Progenitor cell of endocrine pancreas (in vitro differentiated cells): ENCODE measurements at regions not wholly inside any gene's neighbourhood (a gene's known extent, or its start where the extent isn't known, plus 50 kb on each side); places are given as distances from the start of the nearest gene placed in this dataset.

Experiments
- DNase-seq: peaks from one replicate; pipeline ENCODE4 v3.0.0; 2021; ENCODE audit warnings: low spot score; ENCODE audit not compliant: unreplicated experiment
- H3K27ac Mint-ChIP-seq: 2 replicates; pipeline ENCODE4 v1.8.0; 2021; ENCODE audit warnings: mild to moderate bottlenecking, moderate library complexity, mixed read lengths
- H3K27me3 Mint-ChIP-seq: 2 replicates; pipeline ENCODE4 v1.8.0; 2021; ENCODE audit warnings: mixed read lengths
- H3K36me3 Mint-ChIP-seq: 2 replicates; pipeline ENCODE4 v1.8.0; 2022; ENCODE audit warnings: mixed read lengths; ENCODE audit not compliant: insufficient read depth
- H3K4me1 Mint-ChIP-seq: 2 replicates; pipeline ENCODE4 v1.8.0; 2021; ENCODE audit warnings: low read depth, mixed read lengths
- H3K4me3 Mint-ChIP-seq: 2 replicates; pipeline ENCODE4 v1.8.0; 2021; ENCODE audit warnings: low read depth, mild to moderate bottlenecking, moderate library complexity, mixed read lengths
- H3K9me3 Mint-ChIP-seq: 2 replicates; pipeline ENCODE4 v1.8.0; 2021; ENCODE audit warnings: low read depth, mixed read lengths
- TF ChIP-seq, protein P1 (sequence below): fragments of 200-600 bp; sonication (generic); IDR thresholded peaks from one replicate; pipeline ENCODE4 v1.5.0; 2021; ENCODE audit warnings: antibody characterized with exemption, mild to moderate bottlenecking; ENCODE audit not compliant: unreplicated experiment

DNA sequence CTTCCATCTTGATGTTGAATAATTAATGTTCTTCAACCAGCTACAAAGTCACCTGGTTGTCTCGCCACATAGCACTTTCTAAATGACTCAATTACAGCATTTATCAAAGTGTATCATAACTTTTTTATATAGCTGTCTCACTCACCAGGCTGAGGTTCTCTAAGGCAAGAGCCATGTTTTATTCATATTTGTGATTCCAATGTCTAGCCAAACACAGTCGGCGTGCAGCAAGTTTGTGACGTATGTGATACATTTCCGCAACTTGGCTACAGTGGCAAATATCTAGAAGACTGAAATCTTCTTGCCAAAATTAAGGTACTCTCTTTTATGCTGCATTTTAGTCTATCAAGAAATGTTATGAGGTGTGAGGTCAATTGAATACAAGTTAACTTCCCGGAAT, 94.2 kb upstream of the WASF3 start:
- no peak overlapping the region for H3K27ac Mint-ChIP-seq
- H3K4me1 Mint-ChIP-seq: no peaks in the 10 kb centered on the region
- H3K36me3 Mint-ChIP-seq: no peaks in the 10 kb centered on the region
- no peak overlapping the region for H3K4me3 Mint-ChIP-seq
- peaks cover 22% of the 10 kb centered on the region for H3K27me3 Mint-ChIP-seq
- DNase-seq: no peak
- TF ChIP-seq, protein P1, sequence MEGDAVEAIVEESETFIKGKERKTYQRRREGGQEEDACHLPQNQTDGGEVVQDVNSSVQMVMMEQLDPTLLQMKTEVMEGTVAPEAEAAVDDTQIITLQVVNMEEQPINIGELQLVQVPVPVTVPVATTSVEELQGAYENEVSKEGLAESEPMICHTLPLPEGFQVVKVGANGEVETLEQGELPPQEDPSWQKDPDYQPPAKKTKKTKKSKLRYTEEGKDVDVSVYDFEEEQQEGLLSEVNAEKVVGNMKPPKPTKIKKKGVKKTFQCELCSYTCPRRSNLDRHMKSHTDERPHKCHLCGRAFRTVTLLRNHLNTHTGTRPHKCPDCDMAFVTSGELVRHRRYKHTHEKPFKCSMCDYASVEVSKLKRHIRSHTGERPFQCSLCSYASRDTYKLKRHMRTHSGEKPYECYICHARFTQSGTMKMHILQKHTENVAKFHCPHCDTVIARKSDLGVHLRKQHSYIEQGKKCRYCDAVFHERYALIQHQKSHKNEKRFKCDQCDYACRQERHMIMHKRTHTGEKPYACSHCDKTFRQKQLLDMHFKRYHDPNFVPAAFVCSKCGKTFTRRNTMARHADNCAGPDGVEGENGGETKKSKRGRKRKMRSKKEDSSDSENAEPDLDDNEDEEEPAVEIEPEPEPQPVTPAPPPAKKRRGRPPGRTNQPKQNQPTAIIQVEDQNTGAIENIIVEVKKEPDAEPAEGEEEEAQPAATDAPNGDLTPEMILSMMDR: no peak
- H3K9me3 Mint-ChIP-seq: no peaks in the 10 kb centered on the region

DNA sequence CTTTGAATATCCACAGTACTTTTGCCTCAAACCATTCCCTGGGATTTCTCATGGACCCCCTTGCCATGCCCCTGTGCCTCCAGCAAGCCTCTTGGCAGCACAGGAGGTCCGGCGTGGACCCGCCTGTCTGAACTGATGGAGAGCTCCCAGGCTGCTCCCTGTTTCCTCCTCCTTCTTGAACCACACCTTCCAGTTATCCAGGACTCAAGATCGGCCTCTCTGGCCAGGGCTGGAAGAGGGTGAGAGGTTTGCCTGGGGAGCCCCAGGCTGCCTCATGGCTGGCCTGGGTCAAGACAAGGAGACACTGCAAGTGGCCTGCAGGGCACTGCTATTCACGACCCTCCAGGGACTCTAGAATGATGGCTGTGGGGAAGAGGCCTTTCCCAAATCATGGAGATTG, 93.6 kb upstream of the WASF3 start:
- H3K27me3 Mint-ChIP-seq: peaks cover 18% of the 10 kb centered on the region
- H3K9me3 Mint-ChIP-seq: no peaks in the 10 kb centered on the region
- no peaks in the 10 kb centered on the region for H3K36me3 Mint-ChIP-seq
- TF ChIP-seq, protein P1: no peak
- H3K4me3 Mint-ChIP-seq: no peak overlapping the region
- H3K27ac Mint-ChIP-seq: no peak overlapping the region
- no peak for DNase-seq
- H3K4me1 Mint-ChIP-seq: peaks cover 1% of the 10 kb centered on the region

DNA sequence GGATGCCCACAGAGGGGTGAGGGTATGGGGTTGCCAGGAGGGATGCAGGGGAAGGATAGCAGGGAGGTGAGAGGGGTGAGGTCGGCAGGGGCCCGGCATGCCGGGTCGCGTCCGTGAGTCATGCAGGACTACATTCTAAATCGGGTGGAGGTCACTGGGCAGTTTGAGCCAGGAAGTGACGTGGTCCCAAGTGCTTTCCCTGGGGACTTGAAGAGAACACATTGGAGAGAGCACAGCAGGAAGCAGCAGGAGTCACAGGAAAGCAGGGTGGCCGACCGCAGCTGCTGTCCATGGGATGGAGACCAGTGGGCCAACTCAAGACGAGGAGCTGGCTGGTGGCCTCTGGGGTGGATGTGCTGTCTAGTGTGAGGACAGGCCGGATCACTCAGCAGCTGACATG, 92.0 kb upstream of the WASF3 start:
- TF ChIP-seq, protein P1: no peak
- no peak overlapping the region for H3K27ac Mint-ChIP-seq
- no peaks in the 10 kb centered on the region for H3K9me3 Mint-ChIP-seq
- H3K27me3 Mint-ChIP-seq: peaks cover 18% of the 10 kb centered on the region
- H3K4me1 Mint-ChIP-seq: peaks cover 1% of the 10 kb centered on the region
- no peak for DNase-seq
- no peaks in the 10 kb centered on the region for H3K36me3 Mint-ChIP-seq
- no peak overlapping the region for H3K4me3 Mint-ChIP-seq

- H3K9me3 Mint-ChIP-seq: no peaks in the 10 kb centered on the region
- TF ChIP-seq, protein P1: no peak
- peaks cover 1% of the 10 kb centered on the region for H3K4me1 Mint-ChIP-seq
- DNase-seq: no peak
- H3K27me3 Mint-ChIP-seq: peaks cover 18% of the 10 kb centered on the region
- no peaks in the 10 kb centered on the region for H3K36me3 Mint-ChIP-seq
- H3K4me3 Mint-ChIP-seq: no peak overlapping the region
- H3K27ac Mint-ChIP-seq: no peak overlapping the region
These were observed 91.5 kb upstream of the WASF3 start for GRCh38 chr13:26465954-26466353.

DNA sequence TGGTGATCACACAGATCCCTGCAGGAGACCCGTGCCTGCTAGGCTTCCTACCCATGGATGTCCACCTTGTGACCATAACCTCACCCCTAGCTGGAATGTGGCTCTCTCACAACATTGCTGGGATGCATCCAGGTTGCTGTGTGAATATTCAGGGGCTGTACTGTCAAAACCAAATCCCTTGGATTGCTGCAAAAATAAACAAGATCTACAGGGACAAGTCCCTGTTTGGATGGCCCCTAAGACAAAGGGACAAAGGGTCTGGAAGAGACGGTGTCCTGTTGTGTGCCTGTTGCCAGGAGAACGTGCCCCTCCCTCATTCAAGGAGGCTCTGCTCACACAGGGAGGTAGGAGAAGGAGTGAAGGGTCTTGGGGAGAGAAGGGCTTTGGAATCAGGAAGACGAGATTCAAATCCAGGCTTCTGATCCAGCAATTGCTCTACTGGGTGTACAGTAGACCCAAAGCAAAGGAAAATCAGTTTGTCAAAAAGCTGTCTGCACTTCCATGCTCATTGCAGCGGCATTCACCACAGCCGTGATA, 89.2 kb upstream of the WASF3 start:
- Mint-ChIP-seq H3K27ac (no peak overlapping the region), H3K36me3 (no peaks in the 10 kb centered on the region), H3K4me1 (peaks cover 3% of the 10 kb centered on the region), H3K27me3 (peaks cover 9% of the 10 kb centered on the region), H3K4me3 (no peak overlapping the region), H3K9me3 (no peaks in the 10 kb centered on the region)
- TF ChIP-seq, protein P1: no peak
- no peak for DNase-seq
